IMR-90 (cell line): ENCODE measurements at regions not wholly inside any gene's neighbourhood (a gene's known extent, or its start where the extent isn't known, plus 50 kb on each side); places are given as distances from the start of the nearest gene placed in this dataset.
A peak's percentile ranks its signal among the peaks of the same experiment; 100 is the strongest.

ENCODE experiments used
- ATAC-seq: fragments of 200-7000 bp; cut with Tn5 transposase; 2 replicates; pipeline ENCODE4 v1.9.1; 2020; ENCODE audit warnings: low read depth, mild to moderate bottlenecking, moderate library complexity
- BruUV-seq: library from RNA; stranded (reverse); fragments of 400-500 nt; replicated peaks from 2 replicates; lab custom pipeline; 2021; lab: Mats Ljungman, UMichigan
- CTCF ChIA-PET: fragments of 300-600 bp; formaldehyde crosslinking; extraction: SDS; loops from one replicate; lab custom pipeline; 2021; ENCODE audit warnings: antibody characterized with exemption; lab: Yijun Ruan, JAX
- POLR2A ChIA-PET: fragments of 300-600 bp; sonication (Branson Sonifier 250); formaldehyde crosslinking; loops from one replicate; lab custom pipeline; 2022; ENCODE audit warnings: antibody characterized with exemption; ENCODE audit not compliant: unreplicated experiment; lab: Charles Lee
- DNase-seq: peaks from one replicate; pipeline ENCODE4 v3.0.0; 2013
- H2AFZ ChIP-seq: replicated peaks from 2 replicates; pipeline ENCODE3; 2013; ENCODE audit warnings: low read length, mild to moderate bottlenecking; ENCODE audit not compliant: poor library complexity
- H2AK5ac ChIP-seq: 2 replicates; pipeline ENCODE4 v1.6.1; 2013; ENCODE audit warnings: low read depth, low read length, inconsistent platforms
- H2AK9ac ChIP-seq: replicated peaks from 2 replicates; pipeline ENCODE3; 2013; ENCODE audit warnings: mild to moderate bottlenecking, low read depth, low read length, moderate library complexity; ENCODE audit not compliant: poor library complexity
- H2BK120ac ChIP-seq: 2 replicates; pipeline ENCODE4 v1.6.1; 2013; ENCODE audit warnings: low read depth, low read length, inconsistent platforms
- H2BK15ac ChIP-seq: 3 replicates; pipeline ENCODE4 v1.6.1; 2013; ENCODE audit warnings: low read depth, low read length, inconsistent platforms
- H2BK20ac ChIP-seq: 2 replicates; pipeline ENCODE4 v1.6.1; 2013; ENCODE audit warnings: low read depth, mild to moderate bottlenecking, inconsistent platforms, low read length, moderate library complexity
- H2BK5ac ChIP-seq: 2 replicates; pipeline ENCODE4 v1.6.1; 2013; ENCODE audit warnings: mild to moderate bottlenecking, low read depth, low read length, inconsistent platforms; ENCODE audit not compliant: poor library complexity, severe bottlenecking
- H3K14ac ChIP-seq: replicated peaks from 2 replicates; pipeline ENCODE4 v1.6.1; 2013; ENCODE audit warnings: low read depth, low read length, inconsistent platforms
- H3K18ac ChIP-seq: 2 replicates; pipeline ENCODE4 v1.6.1; 2013; ENCODE audit warnings: low read depth, low read length, control low read depth
- H3K23ac ChIP-seq: 2 replicates; pipeline ENCODE4 v1.6.1; 2013; ENCODE audit warnings: low read depth, low read length, inconsistent platforms
- H3K27ac ChIP-seq: 2 replicates; pipeline ENCODE4 v1.5.1; 2013; ENCODE audit warnings: mild to moderate bottlenecking, control low read depth, low read length; ENCODE audit not compliant: insufficient read depth
- H3K27me3 ChIP-seq: 2 replicates; pipeline ENCODE4 v1.6.1; 2013; ENCODE audit warnings: low read length; ENCODE audit not compliant: control insufficient read depth, insufficient read depth
- H3K36me3 ChIP-seq: 2 replicates; pipeline ENCODE4 v1.6.1; 2013; ENCODE audit warnings: low read length, mixed read lengths; ENCODE audit not compliant: control insufficient read depth, insufficient read depth
- H3K4ac ChIP-seq: 2 replicates; pipeline ENCODE4 v1.6.1; 2013; ENCODE audit warnings: low read depth, low read length, inconsistent platforms
- H3K4me1 ChIP-seq: 2 replicates; pipeline ENCODE4 v1.6.1; 2013; ENCODE audit warnings: low read length, mixed read lengths; ENCODE audit not compliant: control insufficient read depth, insufficient read depth
- H3K4me2 ChIP-seq: 2 replicates; pipeline ENCODE4 v1.6.1; 2013; ENCODE audit warnings: low read depth, mild to moderate bottlenecking, control low read depth, low read length, moderate library complexity
- H3K4me3 ChIP-seq: 2 replicates; pipeline ENCODE4 v1.5.1; 2013; ENCODE audit warnings: low read depth, mild to moderate bottlenecking, control low read depth, low read length, moderate library complexity; ENCODE audit not compliant: insufficient read depth
- H3K56ac ChIP-seq: 2 replicates; pipeline ENCODE4 v1.6.1; 2013; ENCODE audit warnings: low read length, inconsistent platforms; ENCODE audit not compliant: insufficient read depth; ENCODE audit errors: extremely low read depth
- H3K79me1 ChIP-seq, 2 experiments: 2 replicates each; pipeline ENCODE4 v1.6.1; 2013; ENCODE audit warnings: low read length in 2 of 2, inconsistent platforms in 1 of 2, low read depth in 1 of 2
- H3K9ac ChIP-seq: 2 replicates; pipeline ENCODE4 v1.6.1; 2013; ENCODE audit warnings: low read depth, low read length, control low read depth
- H3K9me1 ChIP-seq: 2 replicates; pipeline ENCODE4 v1.6.1; 2013; ENCODE audit warnings: low read length, inconsistent platforms; ENCODE audit not compliant: insufficient read depth
- H3K9me3 ChIP-seq: 2 replicates; pipeline ENCODE4 v1.6.1; 2013; ENCODE audit warnings: low read length; ENCODE audit not compliant: control insufficient read depth, insufficient read depth
- H4K20me1 ChIP-seq: 2 replicates; pipeline ENCODE4 v1.6.1; 2013; ENCODE audit warnings: low read length, inconsistent platforms; ENCODE audit not compliant: insufficient read depth
- H4K5ac ChIP-seq: 2 replicates; pipeline ENCODE4 v1.6.1; 2013; ENCODE audit warnings: mild to moderate bottlenecking, low read depth, low read length, control low read depth
- H4K8ac ChIP-seq, 2 experiments: 2 replicates each; pipeline ENCODE4 v1.6.1; 2013; ENCODE audit warnings: low read depth in 2 of 2, low read length in 2 of 2, control low read depth in 1 of 2, inconsistent platforms in 1 of 2
- H4K91ac ChIP-seq: 2 replicates; pipeline ENCODE4 v1.6.1; 2013; ENCODE audit warnings: low read depth, low read length, inconsistent platforms; ENCODE audit not compliant: insufficient read depth
- CEBPB ChIP-seq: IDR thresholded peaks from 2 replicates; pipeline ENCODE4 v1.6.1; 2012; ENCODE audit warnings: low read depth, low read length, improper control_type of control experiment
- MAFK ChIP-seq: IDR thresholded peaks from 2 replicates; pipeline ENCODE4 v1.6.1; 2012; ENCODE audit warnings: low read depth, low read length, improper control_type of control experiment
- RCOR1 ChIP-seq: IDR thresholded peaks from 2 replicates; pipeline ENCODE4 v1.6.1; 2012; ENCODE audit warnings: mild to moderate bottlenecking, low read length, improper control_type of control experiment; ENCODE audit not compliant: insufficient replicate concordance
- SMC3 ChIP-seq: fragments of 150-350 bp; IDR thresholded peaks from 2 replicates; pipeline ENCODE4 v1.6.1; 2016; ENCODE audit warnings: low read depth, mild to moderate bottlenecking, antibody characterized with exemption, low read length, moderate library complexity
- WGBS, 2 experiments: methylation state at CpG; one replicate each; pipeline versions ENCODE4 v1.1.5 to v1.1.7; 2013; ENCODE audit warnings: missing lambda C conversion rate in 2 of 2; ENCODE audit not compliant: insufficient read length in 1 of 2; ENCODE audit errors: extremely low coverage in 2 of 2; 5-methylcytosine and 5-hydroxymethylcytosine counted together
- dilution Hi-C: fragments of 300-500 bp; cut with HindIII; formaldehyde crosslinking; loops from one replicate; pipeline ENCODE4 v1.14.3; 2018; ENCODE audit warnings: low sequenced_read_pairs; ENCODE audit not compliant: unreplicated experiment
- in situ Hi-C: fragments of 300-500 bp; cut with MboI; formaldehyde crosslinking; loops from 3 replicates; pipeline ENCODE4 v1.14.3; 2019; ENCODE audit warnings: low sequenced_read_pairs, inconsistent platforms, mixed read lengths
- intact Hi-C: fragments of 100-400 bp; cut with micrococcal nuclease; formaldehyde crosslinking; loops from 2 replicates; pipeline ENCODE4 v1.10.0; 2022

DNA sequence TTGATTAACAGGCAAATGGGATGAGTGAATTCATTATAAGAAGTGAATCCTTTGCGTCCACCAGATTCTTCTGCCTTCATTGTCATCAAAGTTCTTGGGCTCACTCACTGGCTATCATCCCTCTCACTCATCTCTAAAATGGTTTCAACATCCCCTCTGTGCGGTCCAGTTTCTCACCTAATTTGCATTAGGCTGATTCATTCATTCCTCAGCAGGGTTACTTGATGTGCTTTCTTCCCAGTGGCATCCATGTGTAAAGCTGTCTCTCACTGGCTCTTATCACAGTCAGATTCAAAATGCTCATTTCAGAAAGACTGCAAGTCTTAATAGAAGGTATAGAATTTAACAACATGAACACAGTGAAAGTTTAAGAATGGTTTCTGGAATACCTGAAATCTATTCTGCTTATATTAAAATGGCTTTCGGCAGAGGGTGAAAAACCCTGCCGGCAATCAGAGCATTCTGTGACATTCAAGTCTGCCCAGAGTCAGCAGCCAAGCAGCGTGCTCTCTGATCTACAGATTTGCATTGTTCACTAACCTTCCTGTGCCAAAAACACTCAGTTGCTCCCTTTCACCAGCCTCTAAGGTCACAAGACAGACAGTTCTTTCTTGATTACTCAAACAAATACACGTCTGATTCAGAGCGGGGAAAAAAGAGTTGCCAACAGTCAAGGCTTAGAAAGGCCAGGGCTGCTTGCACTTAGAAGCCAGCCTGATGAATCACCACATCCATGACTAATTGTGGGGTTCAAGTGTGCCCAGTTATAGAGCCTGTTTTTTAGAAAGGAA lies 106.7 kb downstream of the TES start (continued):
- no peak for TF ChIP-seq SMC3
- peak; percentile 82 for TF ChIP-seq RCOR1

DNA sequence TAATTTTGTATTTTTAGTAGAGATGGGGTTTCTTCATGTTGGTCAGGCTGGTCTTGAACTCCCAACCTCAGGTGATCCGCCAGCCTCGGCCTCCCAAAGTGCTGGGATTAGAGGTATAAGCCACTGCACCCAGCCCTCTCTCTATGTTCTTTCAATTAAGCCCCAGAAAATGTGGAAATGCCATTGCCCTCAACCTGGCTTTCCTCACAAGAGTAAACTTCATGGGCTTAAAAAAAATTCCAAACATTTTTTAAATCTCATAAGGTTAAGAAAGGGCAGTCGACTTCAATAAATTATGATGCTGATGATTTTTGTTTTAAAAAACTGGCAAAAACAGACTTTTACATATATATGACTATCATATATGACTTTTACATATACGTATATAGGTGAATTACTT lies 107.6 kb downstream of the TES start:
- Histone ChIP-seq H4K20me1 (no peaks in the 10 kb centered on the region), H2BK5ac (peak overlapping the region; percentile 95), H2BK120ac (peak overlapping the region; percentile 76), H4K91ac (peak overlapping the region; percentile 61; the same call in 1 of the 2 replicates), H3K14ac (no peak overlapping the region), H3K9me1 (no peaks in the 10 kb centered on the region), H3K4me3 (no peak overlapping the region), H4K8ac (peak overlapping the region in 1 of 2 experiments; percentile 74; a peak in 1 of 4 replicates), H3K79me1 (peaks cover 7 to 21% of the 10 kb centered on the region in 2 experiments; a peak in 3 of 4 replicates), H3K56ac (no peak overlapping the region), H2AFZ (no peak overlapping the region), H3K9ac (no peak overlapping the region), H2BK20ac (peak overlapping the region; percentile 62; the same call in 1 of the 2 replicates), H3K18ac (no peak overlapping the region), H2BK15ac (no peak overlapping the region), H3K4ac (peak overlapping the region; percentile 47; the same call in 1 of the 2 replicates), H2AK9ac (no peak overlapping the region), H3K4me2 (no peak overlapping the region), H3K4me1 (peaks cover 13% of the 10 kb centered on the region), H3K36me3 (no peaks in the 10 kb centered on the region), H3K27ac (peak overlapping the region; percentile 61), H2AK5ac (peak overlapping the region; percentile 63; the same call in 1 of the 2 replicates), H3K23ac (no peak overlapping the region), H3K9me3 (peaks cover 3% of the 10 kb centered on the region), H4K5ac (no peak overlapping the region), H3K27me3 (no peaks in the 10 kb centered on the region)
- DNase-seq (no peak), ATAC-seq (no peak; the same call in 1 of the 2 replicates)
- intact Hi-C loops = loop anchor here (1.0 to 5.0 kb wide), 3 partner anchors 37 to 184 kb away; no protein-coding TSS in a partner anchor
- POLR2A ChIA-PET = no interaction called here
- no CpG with 5 or more reads among the region's 4 CpGs for WGBS, 2 experiments
- in situ Hi-C loops = no loop called here
- no TSS peak for BruUV-seq
- dilution Hi-C loops = no loop called here
- no peak for TF ChIP-seq MAFK
- no peak for TF ChIP-seq RCOR1
- no peak for TF ChIP-seq CEBPB
- CTCF ChIA-PET = interaction anchor here (0.6 kb wide), 1 partner anchor 271 kb away, joined by 3 read pairs; no protein-coding TSS in a partner anchor
